ENCODE measurements at regions not wholly inside any gene's neighbourhood (a gene's known extent, or its start where the extent isn't known, plus 50 kb on each side); places are given as distances from the start of the nearest gene placed in this dataset.

DNA sequence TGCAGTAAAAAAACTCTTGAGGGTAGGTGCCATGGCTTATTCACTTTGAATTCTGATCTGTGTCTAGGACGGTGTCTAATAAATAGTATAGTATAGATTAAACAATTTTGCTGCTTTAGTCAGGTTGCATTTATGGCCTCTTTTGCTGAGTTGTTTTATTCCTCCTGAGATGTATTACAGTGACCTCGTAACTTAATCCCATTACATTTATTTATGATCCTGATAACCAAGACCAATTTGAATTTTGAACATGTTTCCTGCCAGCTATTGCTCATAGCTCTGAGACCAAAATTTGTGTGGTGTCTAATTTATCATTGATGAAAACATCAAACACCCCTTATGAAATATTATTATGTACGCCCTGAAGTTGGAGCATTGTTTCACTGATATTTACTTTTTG, 381.9 kb upstream of the SEMA3C start:
- TF ChIP-seq, protein P1, sequence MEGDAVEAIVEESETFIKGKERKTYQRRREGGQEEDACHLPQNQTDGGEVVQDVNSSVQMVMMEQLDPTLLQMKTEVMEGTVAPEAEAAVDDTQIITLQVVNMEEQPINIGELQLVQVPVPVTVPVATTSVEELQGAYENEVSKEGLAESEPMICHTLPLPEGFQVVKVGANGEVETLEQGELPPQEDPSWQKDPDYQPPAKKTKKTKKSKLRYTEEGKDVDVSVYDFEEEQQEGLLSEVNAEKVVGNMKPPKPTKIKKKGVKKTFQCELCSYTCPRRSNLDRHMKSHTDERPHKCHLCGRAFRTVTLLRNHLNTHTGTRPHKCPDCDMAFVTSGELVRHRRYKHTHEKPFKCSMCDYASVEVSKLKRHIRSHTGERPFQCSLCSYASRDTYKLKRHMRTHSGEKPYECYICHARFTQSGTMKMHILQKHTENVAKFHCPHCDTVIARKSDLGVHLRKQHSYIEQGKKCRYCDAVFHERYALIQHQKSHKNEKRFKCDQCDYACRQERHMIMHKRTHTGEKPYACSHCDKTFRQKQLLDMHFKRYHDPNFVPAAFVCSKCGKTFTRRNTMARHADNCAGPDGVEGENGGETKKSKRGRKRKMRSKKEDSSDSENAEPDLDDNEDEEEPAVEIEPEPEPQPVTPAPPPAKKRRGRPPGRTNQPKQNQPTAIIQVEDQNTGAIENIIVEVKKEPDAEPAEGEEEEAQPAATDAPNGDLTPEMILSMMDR (conservative IDR thresholded peaks at IDR 0.05; ENCODE audit: low read length): no peak
- no peak for TF ChIP-seq EZH2phosphoT487 (IDR thresholded peaks at IDR 0.05; ENCODE audit: borderline replicate concordance)
